ENCODE measurements at regions not wholly inside any gene's neighbourhood (a gene's known extent, or its start where the extent isn't known, plus 50 kb on each side); places are given as distances from the start of the nearest gene placed in this dataset.

DNA sequence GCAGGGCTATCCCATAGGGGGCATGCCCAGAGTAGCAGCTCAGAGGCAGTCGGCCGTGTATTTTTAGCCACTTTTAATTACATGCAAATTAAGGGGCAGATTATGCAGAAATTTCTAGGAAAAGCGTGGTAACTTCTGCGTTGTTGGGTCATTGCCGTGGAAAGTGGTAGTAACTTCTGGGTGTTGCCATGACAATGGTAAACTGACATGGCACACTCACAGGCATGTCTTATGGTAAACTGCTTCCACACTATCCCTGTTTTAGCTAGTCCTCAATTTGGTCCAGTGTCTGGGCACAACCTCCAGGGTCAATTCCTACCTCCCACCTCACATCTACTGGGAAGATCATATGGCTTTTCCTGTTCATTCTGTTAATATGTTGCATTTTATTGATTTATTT, 428.9 kb upstream of the FANCL start:
- H3K4me2 ChIP-seq (ENCODE audit: low read length) = no peak overlapping the region
- no peaks in the 10 kb centered on the region for H3F3A ChIP-seq (ENCODE audit: insufficient read depth, low read length, poor library complexity, severe bottlenecking)
- TF ChIP-seq MXI1 (conservative IDR thresholded peaks at IDR 0.05; ENCODE audit: poor library complexity, severe bottlenecking) (no peak), EP300 (conservative IDR thresholded peaks at IDR 0.05; ENCODE audit: poor library complexity, severe bottlenecking) (no peak), TAF1 (IDR thresholded peaks at IDR 0.05; ENCODE audit: low read depth) (no peak), SMC3 (conservative IDR thresholded peaks at IDR 0.05; ENCODE audit: poor library complexity) (no peak), EZH2 (IDR thresholded peaks at IDR 0.05; ENCODE audit: borderline replicate concordance, insufficient read depth, low read length, poor library complexity, severe bottlenecking) (no peak), POLR2AphosphoS5 (IDR thresholded peaks at IDR 0.05) (no peak)
- TF ChIP-seq, protein P1, sequence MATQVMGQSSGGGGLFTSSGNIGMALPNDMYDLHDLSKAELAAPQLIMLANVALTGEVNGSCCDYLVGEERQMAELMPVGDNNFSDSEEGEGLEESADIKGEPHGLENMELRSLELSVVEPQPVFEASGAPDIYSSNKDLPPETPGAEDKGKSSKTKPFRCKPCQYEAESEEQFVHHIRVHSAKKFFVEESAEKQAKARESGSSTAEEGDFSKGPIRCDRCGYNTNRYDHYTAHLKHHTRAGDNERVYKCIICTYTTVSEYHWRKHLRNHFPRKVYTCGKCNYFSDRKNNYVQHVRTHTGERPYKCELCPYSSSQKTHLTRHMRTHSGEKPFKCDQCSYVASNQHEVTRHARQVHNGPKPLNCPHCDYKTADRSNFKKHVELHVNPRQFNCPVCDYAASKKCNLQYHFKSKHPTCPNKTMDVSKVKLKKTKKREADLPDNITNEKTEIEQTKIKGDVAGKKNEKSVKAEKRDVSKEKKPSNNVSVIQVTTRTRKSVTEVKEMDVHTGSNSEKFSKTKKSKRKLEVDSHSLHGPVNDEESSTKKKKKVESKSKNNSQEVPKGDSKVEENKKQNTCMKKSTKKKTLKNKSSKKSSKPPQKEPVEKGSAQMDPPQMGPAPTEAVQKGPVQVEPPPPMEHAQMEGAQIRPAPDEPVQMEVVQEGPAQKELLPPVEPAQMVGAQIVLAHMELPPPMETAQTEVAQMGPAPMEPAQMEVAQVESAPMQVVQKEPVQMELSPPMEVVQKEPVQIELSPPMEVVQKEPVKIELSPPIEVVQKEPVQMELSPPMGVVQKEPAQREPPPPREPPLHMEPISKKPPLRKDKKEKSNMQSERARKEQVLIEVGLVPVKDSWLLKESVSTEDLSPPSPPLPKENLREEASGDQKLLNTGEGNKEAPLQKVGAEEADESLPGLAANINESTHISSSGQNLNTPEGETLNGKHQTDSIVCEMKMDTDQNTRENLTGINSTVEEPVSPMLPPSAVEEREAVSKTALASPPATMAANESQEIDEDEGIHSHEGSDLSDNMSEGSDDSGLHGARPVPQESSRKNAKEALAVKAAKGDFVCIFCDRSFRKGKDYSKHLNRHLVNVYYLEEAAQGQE (IDR thresholded peaks at IDR 0.05; ENCODE audit: borderline replicate concordance) = no peak
- TF ChIP-seq, protein P2, sequence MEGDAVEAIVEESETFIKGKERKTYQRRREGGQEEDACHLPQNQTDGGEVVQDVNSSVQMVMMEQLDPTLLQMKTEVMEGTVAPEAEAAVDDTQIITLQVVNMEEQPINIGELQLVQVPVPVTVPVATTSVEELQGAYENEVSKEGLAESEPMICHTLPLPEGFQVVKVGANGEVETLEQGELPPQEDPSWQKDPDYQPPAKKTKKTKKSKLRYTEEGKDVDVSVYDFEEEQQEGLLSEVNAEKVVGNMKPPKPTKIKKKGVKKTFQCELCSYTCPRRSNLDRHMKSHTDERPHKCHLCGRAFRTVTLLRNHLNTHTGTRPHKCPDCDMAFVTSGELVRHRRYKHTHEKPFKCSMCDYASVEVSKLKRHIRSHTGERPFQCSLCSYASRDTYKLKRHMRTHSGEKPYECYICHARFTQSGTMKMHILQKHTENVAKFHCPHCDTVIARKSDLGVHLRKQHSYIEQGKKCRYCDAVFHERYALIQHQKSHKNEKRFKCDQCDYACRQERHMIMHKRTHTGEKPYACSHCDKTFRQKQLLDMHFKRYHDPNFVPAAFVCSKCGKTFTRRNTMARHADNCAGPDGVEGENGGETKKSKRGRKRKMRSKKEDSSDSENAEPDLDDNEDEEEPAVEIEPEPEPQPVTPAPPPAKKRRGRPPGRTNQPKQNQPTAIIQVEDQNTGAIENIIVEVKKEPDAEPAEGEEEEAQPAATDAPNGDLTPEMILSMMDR (IDR thresholded peaks at IDR 0.05; ENCODE audit: poor library complexity, severe bottlenecking) = no peak
- H2AFZ ChIP-seq (ENCODE audit: low read depth, low read length) = no peak overlapping the region
- no peak overlapping the region for H3K4me3 ChIP-seq (ENCODE audit: low read length)
- no peaks in the 10 kb centered on the region for H3K9me2 ChIP-seq (ENCODE audit: insufficient read depth, low read length)
- H3K79me2 ChIP-seq (replicated peaks; ENCODE audit: insufficient read depth, low read length) = no peaks in the 10 kb centered on the region
- H3K36me3 ChIP-seq (ENCODE audit: insufficient read depth, low read length) = no peaks in the 10 kb centered on the region
- H4K20me1 ChIP-seq (ENCODE audit: insufficient read depth) = no peaks in the 10 kb centered on the region
- H3K27ac ChIP-seq (ENCODE audit: low read length) = no peak overlapping the region
- H3K27me3 ChIP-seq (ENCODE audit: insufficient read depth, low read depth, low read length) = no peaks in the 10 kb centered on the region
- no peaks in the 10 kb centered on the region for H3K9me3 ChIP-seq (ENCODE audit: low read length)
- H3K9ac ChIP-seq (ENCODE audit: low read length) = no peak overlapping the region

DNA sequence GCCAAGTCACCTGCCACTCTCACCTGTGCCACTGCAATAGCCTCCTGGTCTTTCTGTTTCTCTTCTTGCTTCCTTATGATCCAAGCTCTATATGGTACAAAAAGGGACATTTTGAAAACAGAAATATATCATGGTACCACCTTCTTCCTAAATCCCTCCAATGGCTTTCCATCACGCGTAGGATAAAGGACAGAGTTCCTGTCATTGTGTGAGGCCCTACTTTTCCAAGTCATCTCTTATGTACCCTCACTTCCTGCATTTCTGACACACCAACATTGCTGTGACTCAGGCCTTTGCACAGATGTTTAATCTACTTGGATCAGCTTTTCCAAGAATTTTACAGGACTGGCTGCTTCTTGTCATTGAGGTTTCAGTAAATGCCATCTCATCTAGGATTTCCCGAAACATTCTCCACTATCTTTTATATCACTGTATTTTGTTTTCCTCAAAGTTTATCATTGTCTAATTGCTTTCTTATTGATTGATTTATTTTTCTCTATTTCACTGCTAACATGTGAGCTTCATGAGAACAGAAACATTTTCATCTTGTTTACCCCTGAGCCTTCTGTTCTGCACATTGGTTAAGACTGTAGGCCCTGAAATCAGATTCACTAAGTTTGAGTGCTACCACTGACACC, 426.1 kb upstream of the FANCL start:
- H3K9me2 ChIP-seq (ENCODE audit: insufficient read depth, low read length) = no peaks in the 10 kb centered on the region
- no peak overlapping the region for H3K27ac ChIP-seq (ENCODE audit: low read length)
- H3K36me3 ChIP-seq (ENCODE audit: insufficient read depth, low read length) = no peaks in the 10 kb centered on the region
- no peak for TF ChIP-seq POLR2AphosphoS5 (IDR thresholded peaks at IDR 0.05)
- H3K9me3 ChIP-seq (ENCODE audit: low read length) = no peaks in the 10 kb centered on the region
- no peaks in the 10 kb centered on the region for H3K79me2 ChIP-seq (replicated peaks; ENCODE audit: insufficient read depth, low read length)
- no peaks in the 10 kb centered on the region for H3K27me3 ChIP-seq (ENCODE audit: insufficient read depth, low read depth, low read length)
- H4K20me1 ChIP-seq (ENCODE audit: insufficient read depth) = no peaks in the 10 kb centered on the region
- H3K4me2 ChIP-seq (ENCODE audit: low read length) = no peak overlapping the region
- H3K9ac ChIP-seq (ENCODE audit: low read length) = no peak overlapping the region
- no peak overlapping the region for H3K4me3 ChIP-seq (ENCODE audit: low read length)
- no peak overlapping the region for H2AFZ ChIP-seq (ENCODE audit: low read depth, low read length)
- H3F3A ChIP-seq (ENCODE audit: insufficient read depth, low read length, poor library complexity, severe bottlenecking) = no peaks in the 10 kb centered on the region
